ENCODE measurements at regions not wholly inside any gene's neighbourhood (a gene's known extent, or its start where the extent isn't known, plus 50 kb on each side); places are given as distances from the start of the nearest gene placed in this dataset.
A peak's percentile ranks its signal among the peaks of the same experiment; 100 is the strongest.

GRCh38 chr2:22867973-22868372 is 517.0 kb upstream of the KLHL29 start:
- intact Hi-C loops (cut with DNase I) = no loop called here
- DNase-seq (no peak), ATAC-seq (ENCODE audit: poor library complexity) (no peak)

DNA sequence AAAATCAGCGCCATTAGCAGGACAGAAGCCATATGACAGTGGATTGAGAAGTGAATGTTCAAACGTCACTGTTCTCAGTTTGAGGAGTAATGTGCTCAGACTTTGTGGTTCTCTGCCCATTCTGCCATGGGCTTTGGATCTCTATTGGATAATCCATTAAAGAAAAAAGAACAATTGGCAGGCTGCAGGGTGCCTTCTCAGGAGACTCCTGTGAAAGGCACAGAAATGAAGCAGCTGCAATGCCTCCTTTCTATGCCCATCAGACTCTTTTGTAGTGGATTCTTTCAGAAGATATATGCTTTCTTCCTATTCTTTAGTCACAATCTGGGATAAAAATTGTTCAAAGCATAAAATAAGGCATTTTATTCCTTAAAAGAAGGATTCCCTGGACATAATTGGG is 506.9 kb upstream of the KLHL29 start:
- intact Hi-C loops (cut with DNase I) = no loop called here
- ATAC-seq (ENCODE audit: poor library complexity) = no peak
- DNase-seq = no peak

DNA sequence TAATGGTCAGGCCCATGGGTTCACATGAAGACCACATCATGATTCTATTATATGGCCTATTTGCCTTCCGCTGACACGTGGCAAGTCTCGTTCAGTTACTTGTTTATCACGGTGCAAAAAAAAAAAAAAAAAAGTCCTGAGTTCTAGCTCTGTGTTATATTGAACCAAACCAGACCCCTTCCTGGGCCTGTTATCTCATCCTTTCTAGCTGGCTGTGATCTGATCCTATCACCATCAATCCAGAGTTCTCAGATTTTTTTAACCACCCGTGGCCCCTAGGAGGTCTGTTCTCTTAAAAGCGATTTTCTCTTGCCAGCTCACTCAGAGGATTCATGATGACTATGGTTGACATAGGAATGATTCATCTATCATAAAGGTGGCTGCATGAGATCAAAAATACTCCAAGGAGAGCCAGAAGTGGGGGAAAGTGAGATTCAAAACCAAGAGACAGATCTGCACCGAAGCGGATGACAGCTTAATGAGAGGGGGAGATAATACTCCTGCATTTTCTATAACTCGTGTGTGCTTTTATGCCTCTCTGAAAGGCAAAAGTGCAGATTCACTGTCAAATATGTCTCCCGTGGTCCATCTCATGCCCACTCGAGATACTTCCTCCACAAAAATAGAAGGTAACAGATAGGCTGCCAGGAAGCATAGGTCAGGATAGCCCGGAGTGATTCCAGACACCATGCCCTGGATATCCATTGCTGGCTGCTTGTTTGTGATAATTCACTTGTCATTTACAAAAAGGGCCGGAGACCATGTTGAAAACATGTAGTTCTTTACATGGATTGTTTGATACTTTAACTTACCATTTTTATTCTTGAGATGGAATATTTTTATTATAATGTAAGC is 505.7 kb upstream of the KLHL29 start:
- ATAC-seq (ENCODE audit: poor library complexity) = peak; percentile 45
- intact Hi-C loops (cut with DNase I) = no loop called here
- DNase-seq = no peak

- DNase-seq (no peak), ATAC-seq (ENCODE audit: poor library complexity) (no peak)
- intact Hi-C loops (cut with DNase I) = no loop called here
Measured at GRCh38 chr2:22880161-22880560, 504.8 kb upstream of the KLHL29 start.

DNA sequence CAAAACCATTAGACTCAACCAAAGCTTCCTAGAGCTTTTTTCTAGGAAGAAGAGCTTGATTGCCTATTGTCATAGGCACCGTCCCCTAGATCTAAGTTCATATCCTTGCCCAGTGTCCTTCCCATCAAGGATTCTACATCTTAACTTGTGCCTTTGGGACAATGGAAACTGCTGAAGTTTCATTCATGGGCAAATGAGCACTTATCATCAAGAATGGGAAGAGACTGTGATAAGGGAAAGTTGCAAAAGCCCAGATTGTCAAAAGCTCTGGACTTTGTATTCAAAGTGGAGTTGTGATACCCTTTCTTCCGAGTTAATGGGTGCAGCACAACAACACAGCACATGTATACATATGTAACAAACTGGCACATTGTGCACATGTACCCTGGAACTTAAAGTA is 503.0 kb upstream of the KLHL29 start:
- intact Hi-C loops (cut with DNase I) = no loop called here
- no peak for DNase-seq
- ATAC-seq (ENCODE audit: poor library complexity) = no peak

GRCh38 chr2:22882643-22883042 is 502.3 kb upstream of the KLHL29 start:
- ATAC-seq (ENCODE audit: poor library complexity) (no peak), DNase-seq (no peak)
- intact Hi-C loops (cut with DNase I) = no loop called here

- ATAC-seq (ENCODE audit: poor library complexity) = no peak
- intact Hi-C loops (cut with DNase I) = no loop called here
- no peak for DNase-seq
Measured at GRCh38 chr2:22883054-22883453, 501.9 kb upstream of the KLHL29 start.

GRCh38 chr2:22885245-22885644 is 499.7 kb upstream of the KLHL29 start:
- DNase-seq (no peak), ATAC-seq (ENCODE audit: poor library complexity) (no peak)
- intact Hi-C loops (cut with DNase I) = no loop called here

DNA sequence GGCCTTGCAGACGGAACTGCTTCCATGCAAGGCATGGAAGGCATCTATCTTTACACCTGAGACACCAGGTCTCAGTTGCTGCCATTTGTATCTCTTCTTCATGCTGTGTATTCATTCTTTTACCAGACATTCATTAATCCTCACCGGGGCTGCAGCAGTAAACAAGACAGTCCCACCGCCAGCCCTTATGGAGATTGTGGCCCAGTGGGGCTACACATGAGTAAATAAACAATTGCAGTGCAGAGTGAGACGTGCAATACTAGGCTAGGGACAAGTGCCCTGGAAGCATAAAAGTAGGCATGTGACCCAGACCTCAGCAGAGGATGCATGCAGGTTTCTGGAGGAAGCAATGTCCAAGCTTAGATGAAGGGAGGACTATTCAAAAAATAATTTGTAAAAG is 497.6 kb upstream of the KLHL29 start:
- intact Hi-C loops (cut with DNase I) = no loop called here
- DNase-seq = no peak
- no peak for ATAC-seq (ENCODE audit: poor library complexity)

DNA sequence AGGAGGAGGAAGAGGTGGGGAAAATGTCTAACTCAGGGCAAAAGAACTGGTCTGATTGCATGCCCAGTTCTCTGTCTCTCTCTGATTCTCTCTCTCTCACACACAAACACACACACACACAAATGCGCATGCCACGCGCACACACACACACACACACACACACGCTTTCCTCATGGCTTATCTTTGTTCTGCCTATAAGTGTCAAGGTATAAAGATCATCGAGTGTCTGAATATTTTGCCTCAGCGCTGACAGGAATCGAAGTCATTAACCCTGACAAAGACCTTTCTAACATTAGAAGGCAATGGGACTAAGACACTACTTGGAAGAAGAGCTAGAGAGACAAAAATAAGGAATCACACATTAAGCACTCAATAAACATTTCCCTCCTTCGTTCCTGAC is 497.1 kb upstream of the KLHL29 start:
- no peak for DNase-seq
- ATAC-seq (ENCODE audit: poor library complexity) = no peak
- intact Hi-C loops (cut with DNase I) = no loop called here

- intact Hi-C loops (cut with DNase I) = no loop called here
- DNase-seq (no peak), ATAC-seq (ENCODE audit: poor library complexity) (no peak)
Measured at GRCh38 chr2:22890132-22890531, 494.8 kb upstream of the KLHL29 start.

GRCh38 chr2:22893761-22894517 is 491.0 kb upstream of the KLHL29 start:
- ATAC-seq (ENCODE audit: poor library complexity) (no peak), DNase-seq (no peak)
- intact Hi-C loops (cut with DNase I) = no loop called here

DNA sequence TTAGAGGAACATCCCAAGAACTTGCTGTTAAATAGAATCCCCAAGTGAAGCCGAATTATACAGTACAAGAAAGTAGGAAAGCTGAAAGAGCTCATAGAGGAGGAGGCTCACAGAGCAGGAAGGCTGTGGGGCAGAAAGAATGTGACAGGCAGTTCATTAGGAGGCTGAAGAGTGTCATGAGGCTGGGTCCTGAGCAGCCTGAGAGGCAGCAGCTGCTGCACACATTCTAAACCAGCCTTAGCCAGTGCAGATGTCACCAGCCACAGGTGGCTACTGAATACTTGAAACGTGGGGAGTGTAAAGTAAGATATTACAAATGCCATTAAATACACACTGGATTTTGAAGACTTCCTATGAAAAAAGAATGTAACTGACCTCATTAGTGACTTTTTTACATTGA is 490.2 kb upstream of the KLHL29 start:
- intact Hi-C loops (cut with DNase I) = no loop called here
- ATAC-seq (ENCODE audit: poor library complexity) (no peak), DNase-seq (no peak)

DNA sequence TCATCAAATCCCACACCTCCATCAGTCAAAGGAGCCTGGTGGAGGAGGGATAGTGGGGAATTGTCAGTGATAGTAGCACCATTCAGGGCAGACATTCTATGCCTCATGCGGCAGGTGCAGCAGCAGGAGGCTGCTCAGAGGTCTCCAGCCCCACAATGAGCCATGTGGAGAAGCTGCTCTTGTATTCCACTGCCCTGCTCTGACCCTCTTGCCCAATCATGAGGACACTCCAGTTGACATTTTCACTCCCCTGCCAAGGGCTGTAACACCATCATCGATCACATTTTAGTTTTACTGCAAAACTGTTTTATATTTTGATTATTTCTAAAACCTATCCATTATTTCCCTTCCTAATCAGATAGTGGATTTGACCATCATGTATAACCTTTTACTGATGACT is 487.6 kb upstream of the KLHL29 start:
- intact Hi-C loops (cut with DNase I) = no loop called here
- no peak for DNase-seq
- ATAC-seq (ENCODE audit: poor library complexity) = no peak

DNA sequence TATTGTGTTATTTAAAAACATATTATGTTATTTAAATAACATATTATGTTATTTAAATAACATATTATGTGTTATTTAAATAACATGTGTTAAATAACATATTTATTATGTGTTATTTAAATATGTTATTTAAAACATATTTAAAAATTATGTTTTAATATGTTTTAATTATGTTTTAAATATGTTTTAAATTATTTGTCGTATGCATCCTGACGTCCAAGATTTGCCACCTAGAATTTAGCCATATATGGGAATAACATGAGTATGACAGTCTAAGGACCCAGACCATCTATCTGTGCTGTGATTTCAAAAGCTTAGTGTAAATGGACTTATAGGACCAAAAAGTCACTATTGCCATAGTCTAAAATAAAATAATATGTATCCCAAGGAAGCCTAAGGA is 484.3 kb upstream of the KLHL29 start:
- ATAC-seq (ENCODE audit: poor library complexity) = no peak
- intact Hi-C loops (cut with DNase I) = no loop called here
- no peak for DNase-seq

DNA sequence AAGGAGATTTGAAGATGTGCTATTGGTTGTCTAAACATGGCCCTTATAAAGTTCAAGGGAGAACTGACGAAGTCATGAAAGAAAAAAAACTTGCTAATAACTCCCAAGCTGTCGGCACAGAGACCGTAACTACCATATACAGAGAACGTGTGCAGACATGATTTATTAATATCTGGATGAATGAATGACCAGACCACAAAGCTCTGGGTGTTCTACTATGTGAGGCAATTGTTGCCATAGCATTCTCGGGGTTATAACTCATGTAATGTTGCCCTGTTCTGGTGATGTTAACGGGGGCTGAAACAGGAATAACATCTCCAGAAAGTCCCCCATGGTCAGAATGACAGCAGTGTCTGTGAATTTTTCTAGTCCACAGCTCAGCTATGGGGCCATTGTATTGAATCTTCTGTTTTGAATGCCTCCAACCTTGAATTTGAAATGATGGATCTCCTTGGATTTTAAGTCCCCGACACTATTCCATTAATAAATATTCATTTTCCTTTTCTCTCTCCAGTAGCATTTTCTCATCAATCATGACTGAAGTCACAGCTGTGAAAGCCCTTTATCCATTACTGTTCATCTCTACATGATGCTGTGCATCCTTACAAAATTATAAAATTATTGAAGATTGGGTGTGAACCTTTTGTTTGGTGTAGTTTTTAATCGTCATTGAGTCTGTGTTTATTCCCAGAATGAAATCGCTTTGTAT is 483.4 kb upstream of the KLHL29 start:
- no peak for DNase-seq
- intact Hi-C loops (cut with DNase I) = no loop called here
- ATAC-seq (ENCODE audit: poor library complexity) = no peak

DNA sequence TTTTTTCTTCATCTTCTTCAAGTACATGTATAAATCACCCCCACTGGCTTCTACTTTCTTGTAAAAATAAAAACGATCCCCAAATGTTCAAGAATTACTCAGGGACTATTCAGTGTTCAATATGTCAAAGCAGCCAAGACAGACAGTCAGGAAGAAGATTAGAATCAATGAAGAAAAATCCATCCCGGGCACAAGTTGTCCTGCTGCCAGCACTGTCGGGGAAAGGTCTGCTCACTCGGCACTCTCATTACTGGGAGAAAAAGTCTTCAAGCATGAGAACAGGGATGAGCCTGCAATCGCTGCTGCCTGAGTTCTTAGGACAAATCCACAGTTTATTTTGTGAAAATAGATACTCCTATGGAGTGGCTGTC is 482.8 kb upstream of the KLHL29 start:
- ATAC-seq (ENCODE audit: poor library complexity) (no peak), DNase-seq (no peak)
- intact Hi-C loops (cut with DNase I) = no loop called here

- intact Hi-C loops (cut with DNase I) = no loop called here
- no peak for DNase-seq
- ATAC-seq (ENCODE audit: poor library complexity) = no peak
Measured at GRCh38 chr2:22902662-22903165, 482.3 kb upstream of the KLHL29 start.

GRCh38 chr2:22903616-22904015 is 481.4 kb upstream of the KLHL29 start:
- intact Hi-C loops (cut with DNase I) = no loop called here
- DNase-seq (no peak), ATAC-seq (ENCODE audit: poor library complexity) (no peak)

Measured in Right ventricle myocardium superior (tissue), 1 donor.